D721Med (cell line): ENCODE measurements at regions not wholly inside any gene's neighbourhood (a gene's known extent, or its start where the extent isn't known, plus 50 kb on each side); places are given as distances from the start of the nearest gene placed in this dataset.
"Not testable (repeated sequence)": the region's sequence is repeated elsewhere in the genome, so short reads cannot be mapped to it uniquely, and the experiment has no call there.

Source experiments
- DNase-seq: peaks from one replicate; pipeline ENCODE4 v3.0.0; 2011; ENCODE audit warnings: low spot score; ENCODE audit not compliant: insufficient read length
- FAIRE-seq: peaks from 2 replicates; lab custom pipeline; 2011; peaks lifted over from hg19 to GRCh38; lab: Jason Lieb, UNC
- TF ChIP-seq, protein P1 (sequence below): IDR thresholded peaks from 2 replicates; pipeline ENCODE4 v1.5.1; 2012; ENCODE audit warnings: mild to moderate bottlenecking, control low read depth; ENCODE audit not compliant: insufficient read depth; ENCODE audit errors: missing control alignments

DNA sequence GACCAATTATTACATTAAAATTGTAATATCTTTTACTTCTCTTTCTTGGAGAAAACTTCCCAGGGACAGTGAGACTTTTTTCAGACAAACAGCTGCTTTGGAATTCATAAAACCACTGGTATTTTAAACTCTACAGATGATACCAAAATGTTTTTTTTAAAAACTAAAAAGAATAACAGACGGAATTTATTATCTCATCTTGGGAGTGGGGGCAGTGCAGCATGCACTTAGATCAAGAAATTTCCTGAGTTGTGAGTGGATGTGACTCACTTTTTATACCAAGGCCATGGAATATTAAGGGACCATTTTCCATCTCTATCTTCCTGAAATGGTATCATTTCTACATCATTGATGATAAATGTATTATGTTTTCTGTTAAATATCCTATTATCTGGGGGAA, 422.8 kb upstream of the HNRNPA3 start:
- FAIRE-seq (no peak), DNase-seq (no peak)
- TF ChIP-seq, protein P1, sequence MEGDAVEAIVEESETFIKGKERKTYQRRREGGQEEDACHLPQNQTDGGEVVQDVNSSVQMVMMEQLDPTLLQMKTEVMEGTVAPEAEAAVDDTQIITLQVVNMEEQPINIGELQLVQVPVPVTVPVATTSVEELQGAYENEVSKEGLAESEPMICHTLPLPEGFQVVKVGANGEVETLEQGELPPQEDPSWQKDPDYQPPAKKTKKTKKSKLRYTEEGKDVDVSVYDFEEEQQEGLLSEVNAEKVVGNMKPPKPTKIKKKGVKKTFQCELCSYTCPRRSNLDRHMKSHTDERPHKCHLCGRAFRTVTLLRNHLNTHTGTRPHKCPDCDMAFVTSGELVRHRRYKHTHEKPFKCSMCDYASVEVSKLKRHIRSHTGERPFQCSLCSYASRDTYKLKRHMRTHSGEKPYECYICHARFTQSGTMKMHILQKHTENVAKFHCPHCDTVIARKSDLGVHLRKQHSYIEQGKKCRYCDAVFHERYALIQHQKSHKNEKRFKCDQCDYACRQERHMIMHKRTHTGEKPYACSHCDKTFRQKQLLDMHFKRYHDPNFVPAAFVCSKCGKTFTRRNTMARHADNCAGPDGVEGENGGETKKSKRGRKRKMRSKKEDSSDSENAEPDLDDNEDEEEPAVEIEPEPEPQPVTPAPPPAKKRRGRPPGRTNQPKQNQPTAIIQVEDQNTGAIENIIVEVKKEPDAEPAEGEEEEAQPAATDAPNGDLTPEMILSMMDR, result no peak

- TF ChIP-seq, protein P1, result no peak
- FAIRE-seq, result no peak
Measured at GRCh38 chr2:176790468-176790867, 422.1 kb upstream of the HNRNPA3 start.

GRCh38 chr2:176793792-176794191, 418.8 kb upstream of the HNRNPA3 start:
- FAIRE-seq (no peak), DNase-seq (no peak)
- TF ChIP-seq, protein P1, result no peak

More at GRCh38 chr2:176790468-176790867, 422.1 kb upstream of the HNRNPA3 start:
- no peak for DNase-seq

GRCh38 chr2:176794392-176794791, 418.2 kb upstream of the HNRNPA3 start:
- no peak for DNase-seq
- FAIRE-seq, result no peak
- TF ChIP-seq, protein P1, result no peak

DNA sequence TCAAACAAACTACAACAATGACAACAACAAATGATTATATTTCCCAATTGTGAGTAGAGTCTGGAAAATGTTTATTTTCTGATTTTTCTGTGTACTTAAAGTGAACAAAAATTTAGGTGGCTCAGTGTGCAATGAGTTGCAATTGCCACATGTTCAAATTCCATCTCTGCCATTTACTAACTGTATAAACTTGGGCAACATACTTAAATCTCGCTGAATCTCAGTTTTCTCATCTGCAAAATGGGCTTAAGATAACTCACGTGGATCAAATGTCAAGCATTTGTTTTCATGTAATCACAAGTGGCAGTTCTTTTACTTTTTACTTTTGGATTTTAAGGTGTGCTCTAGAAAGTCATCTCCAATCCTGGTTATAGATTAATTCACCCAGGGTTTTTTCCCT, 416.8 kb upstream of the HNRNPA3 start:
- FAIRE-seq, result no peak

GRCh38 chr2:176796677-176797076, 415.9 kb upstream of the HNRNPA3 start:
- not testable (repeated sequence) for FAIRE-seq

More for the DNA sequence above, 416.8 kb upstream of the HNRNPA3 start:
- TF ChIP-seq, protein P1, result no peak
- DNase-seq, result no peak

GRCh38 chr2:176804392-176804791, 408.2 kb upstream of the HNRNPA3 start:
- DNase-seq (no peak), FAIRE-seq (no peak)
- TF ChIP-seq, protein P1, result no peak

More at GRCh38 chr2:176796677-176797076, 415.9 kb upstream of the HNRNPA3 start:
- DNase-seq, result not testable (repeated sequence)

- DNase-seq (no peak), FAIRE-seq (no peak)
- TF ChIP-seq, protein P1, result no peak
Measured at GRCh38 chr2:176805345-176805744, 407.2 kb upstream of the HNRNPA3 start.
